DMS153 treated with DMSO at 0.1 percent for 48 hours (cell line): ENCODE measurements at regions not wholly inside any gene's neighbourhood (a gene's known extent, or its start where the extent isn't known, plus 50 kb on each side); places are given as distances from the start of the nearest gene placed in this dataset.

Experiments used
- DNase-seq: peaks from one replicate; lab custom pipeline; 2025; ENCODE audit not compliant: unreplicated experiment; lab: John Stamatoyannopoulos, UW

GRCh38 chr16:5374184-5374583 lies 276.6 kb upstream of the EEF2KMT start:
- DNase-seq = no peak

- no peak for DNase-seq
Observed at GRCh38 chr16:5367951-5368350, 270.4 kb upstream of the EEF2KMT start.

- no peak for DNase-seq
Observed at GRCh38 chr16:5366126-5366525, 268.5 kb upstream of the EEF2KMT start.

- DNase-seq = no peak
Observed at GRCh38 chr16:5364186-5364585, 266.6 kb upstream of the EEF2KMT start.

- DNase-seq = no peak
Observed at GRCh38 chr16:5361322-5361721, 263.7 kb upstream of the EEF2KMT start.

GRCh38 chr16:5354645-5355044 lies 257.1 kb upstream of the EEF2KMT start:
- no peak for DNase-seq

GRCh38 chr16:5349670-5350517 lies 252.3 kb upstream of the EEF2KMT start:
- no peak for DNase-seq

- no peak for DNase-seq
Observed at GRCh38 chr16:5349101-5349500, 251.5 kb upstream of the EEF2KMT start.

GRCh38 chr16:5347561-5347960 lies 250.0 kb upstream of the EEF2KMT start:
- DNase-seq = no peak

- no peak for DNase-seq
Observed at GRCh38 chr16:5336941-5337340, 239.3 kb upstream of the EEF2KMT start.

GRCh38 chr16:5333991-5334390 lies 236.4 kb upstream of the EEF2KMT start:
- DNase-seq = no peak

GRCh38 chr16:5333126-5333525 lies 235.5 kb upstream of the EEF2KMT start:
- DNase-seq = no peak

- no peak for DNase-seq
Observed at GRCh38 chr16:5330058-5330457, 232.5 kb upstream of the EEF2KMT start.

GRCh38 chr16:5328546-5328945 lies 231.0 kb upstream of the EEF2KMT start:
- DNase-seq = no peak

- no peak for DNase-seq
Observed at GRCh38 chr16:5326395-5326794, 228.8 kb upstream of the EEF2KMT start.

GRCh38 chr16:5325932-5326331 lies 228.3 kb upstream of the EEF2KMT start:
- DNase-seq = no peak

- no peak for DNase-seq
Observed at GRCh38 chr16:5323284-5324141, 225.9 kb upstream of the EEF2KMT start.

GRCh38 chr16:5321930-5322329 lies 224.3 kb upstream of the EEF2KMT start:
- DNase-seq = no peak

GRCh38 chr16:5319799-5320198 lies 222.2 kb upstream of the EEF2KMT start:
- DNase-seq = no peak

- no peak for DNase-seq
Observed at GRCh38 chr16:5315914-5316313, 218.3 kb upstream of the EEF2KMT start.

- DNase-seq = no peak
Observed at GRCh38 chr16:5314377-5314776, 216.8 kb upstream of the EEF2KMT start.

GRCh38 chr16:5309946-5310611 lies 212.5 kb upstream of the EEF2KMT start:
- no peak for DNase-seq
